ENCODE measurements at regions not wholly inside any gene's neighbourhood (a gene's known extent, or its start where the extent isn't known, plus 50 kb on each side); places are given as distances from the start of the nearest gene placed in this dataset.

DNA sequence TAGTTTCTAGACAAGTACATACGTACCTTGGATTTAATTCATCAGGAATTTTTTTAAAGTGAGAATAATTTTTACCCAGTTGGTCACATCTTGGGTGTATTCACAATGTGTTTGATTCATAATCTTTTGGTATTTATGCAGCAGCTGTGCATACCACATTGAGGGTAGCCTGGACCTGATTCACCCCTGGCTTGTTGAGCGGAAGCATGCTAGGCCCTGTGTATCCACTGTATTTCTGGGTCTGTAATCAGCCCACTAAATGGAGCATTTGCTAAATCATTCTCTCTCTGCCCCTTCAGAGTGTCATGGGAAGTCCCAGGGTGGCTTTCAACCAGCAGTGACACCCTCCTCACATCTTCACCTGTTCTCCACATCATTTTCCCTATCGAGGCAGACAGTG is 203.8 kb upstream of the RGS6 start:
- no peaks in the 10 kb centered on the region for H3K27me3 ChIP-seq
- no peaks in the 10 kb centered on the region for H3K9me3 ChIP-seq
- DNase-seq (no peak), FAIRE-seq (no peak), ATAC-seq (no peak)
- 96 to 97% methylated on average over 3 of the region's 3 CpGs for WGBS, 2 donors
- no peak overlapping the region for H3K27ac ChIP-seq
- H3K4me1 ChIP-seq, result no peaks in the 10 kb centered on the region
- peaks cover 0 to 27% (median 17%) of the 10 kb centered on the region in 3 donors for H3K36me3 ChIP-seq
- TF ChIP-seq, protein P1, sequence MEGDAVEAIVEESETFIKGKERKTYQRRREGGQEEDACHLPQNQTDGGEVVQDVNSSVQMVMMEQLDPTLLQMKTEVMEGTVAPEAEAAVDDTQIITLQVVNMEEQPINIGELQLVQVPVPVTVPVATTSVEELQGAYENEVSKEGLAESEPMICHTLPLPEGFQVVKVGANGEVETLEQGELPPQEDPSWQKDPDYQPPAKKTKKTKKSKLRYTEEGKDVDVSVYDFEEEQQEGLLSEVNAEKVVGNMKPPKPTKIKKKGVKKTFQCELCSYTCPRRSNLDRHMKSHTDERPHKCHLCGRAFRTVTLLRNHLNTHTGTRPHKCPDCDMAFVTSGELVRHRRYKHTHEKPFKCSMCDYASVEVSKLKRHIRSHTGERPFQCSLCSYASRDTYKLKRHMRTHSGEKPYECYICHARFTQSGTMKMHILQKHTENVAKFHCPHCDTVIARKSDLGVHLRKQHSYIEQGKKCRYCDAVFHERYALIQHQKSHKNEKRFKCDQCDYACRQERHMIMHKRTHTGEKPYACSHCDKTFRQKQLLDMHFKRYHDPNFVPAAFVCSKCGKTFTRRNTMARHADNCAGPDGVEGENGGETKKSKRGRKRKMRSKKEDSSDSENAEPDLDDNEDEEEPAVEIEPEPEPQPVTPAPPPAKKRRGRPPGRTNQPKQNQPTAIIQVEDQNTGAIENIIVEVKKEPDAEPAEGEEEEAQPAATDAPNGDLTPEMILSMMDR (IDR thresholded peaks at IDR 0.05), result no peak
- intact Hi-C loops (cut with DNase I), result no loop called here
- no peak overlapping the region for H3K4me3 ChIP-seq

DNA sequence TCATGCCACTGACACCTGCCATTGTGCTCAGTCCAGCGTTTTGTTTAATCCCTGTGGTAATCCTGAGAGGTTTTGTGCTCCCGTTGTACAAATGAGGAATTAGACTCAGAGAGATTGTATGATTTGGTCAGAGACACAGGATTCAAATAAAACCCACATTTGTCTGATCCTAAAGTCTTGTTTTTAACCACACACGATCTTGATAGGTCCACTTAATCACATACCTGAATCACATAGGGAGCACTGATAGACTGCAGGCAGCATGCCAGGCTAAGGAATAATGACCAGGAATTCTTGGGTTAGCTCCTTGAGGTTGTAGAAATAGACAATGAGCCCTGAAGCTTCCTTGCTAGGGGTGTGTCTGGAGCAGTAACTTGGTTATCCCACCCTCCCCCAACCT is 202.6 kb upstream of the RGS6 start:
- no peak for FAIRE-seq
- H3K27me3 ChIP-seq, result no peaks in the 10 kb centered on the region
- WGBS, 2 donors, result 79 to 84% methylated on average over 3 of the region's 3 CpGs

DNA sequence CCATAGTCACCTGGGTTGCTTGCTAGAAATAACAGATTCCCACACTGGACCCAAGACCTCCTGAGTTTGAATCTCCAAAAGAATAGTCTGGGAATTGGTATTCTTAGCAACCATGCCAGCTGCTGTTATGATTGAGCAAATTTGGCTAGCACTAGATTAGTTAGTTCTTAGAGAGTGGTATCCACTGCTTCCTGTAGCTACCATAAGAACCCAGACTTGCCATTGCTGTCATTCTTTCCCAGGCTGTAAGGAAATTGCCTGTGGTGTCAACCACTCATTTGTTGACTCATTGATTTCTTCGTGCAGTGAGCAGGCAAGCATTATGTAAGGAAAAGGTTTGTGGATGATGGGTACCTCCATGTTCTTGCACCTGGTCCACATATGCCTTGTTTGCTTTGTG is 201.8 kb upstream of the RGS6 start:
- FAIRE-seq (no peak), ATAC-seq (no peak), DNase-seq (no peak)
- no peaks in the 10 kb centered on the region for H3K4me1 ChIP-seq
- H3K27me3 ChIP-seq, result no peaks in the 10 kb centered on the region
- TF ChIP-seq, protein P1 (IDR thresholded peaks at IDR 0.05), result no peak
- H3K27ac ChIP-seq, result no peak overlapping the region
- no peaks in the 10 kb centered on the region for H3K9me3 ChIP-seq
- H3K4me3 ChIP-seq, result no peak overlapping the region
- intact Hi-C loops (cut with DNase I), result no loop called here
- WGBS, 2 donors, result 88 to 92% methylated on average over 1 of the region's 1 CpG
- peaks cover 0 to 39% (median 21%) of the 10 kb centered on the region in 3 donors for H3K36me3 ChIP-seq

More for the DNA sequence above, 202.6 kb upstream of the RGS6 start:
- no peak overlapping the region for H3K27ac ChIP-seq
- no peak overlapping the region for H3K4me3 ChIP-seq
- DNase-seq, result no peak
- H3K36me3 ChIP-seq, result peaks cover 0 to 39% (median 20%) of the 10 kb centered on the region in 3 donors
- TF ChIP-seq, protein P1 (IDR thresholded peaks at IDR 0.05), result no peak
- no peak for ATAC-seq
- H3K9me3 ChIP-seq, result no peaks in the 10 kb centered on the region
- no peaks in the 10 kb centered on the region for H3K4me1 ChIP-seq
- intact Hi-C loops (cut with DNase I), result no loop called here

- Histone ChIP-seq H3K27ac (no peak overlapping the region), H3K9me3 (no peaks in the 10 kb centered on the region), H3K27me3 (no peaks in the 10 kb centered on the region), H3K36me3 (peaks cover 0 to 42% (median 21%) of the 10 kb centered on the region in 3 donors), H3K4me3 (no peak overlapping the region), H3K4me1 (no peaks in the 10 kb centered on the region)
- intact Hi-C loops (cut with DNase I), result no loop called here
- no peak for DNase-seq
- TF ChIP-seq, protein P1 (IDR thresholded peaks at IDR 0.05), result no peak
- FAIRE-seq, result no peak
- ATAC-seq, result no peak
- 92% methylated on average over 5 of the region's 5 CpGs for WGBS, 2 donors
These were observed 201.1 kb upstream of the RGS6 start for GRCh38 chr14:71731096-71731495.

GRCh38 chr14:71733210-71733883 is 198.9 kb upstream of the RGS6 start:
- intact Hi-C loops (cut with DNase I), result no loop called here
- ATAC-seq (no peak), FAIRE-seq (no peak), DNase-seq (no peak)
- Histone ChIP-seq H3K36me3 (peaks cover 0 to 61% (median 21%) of the 10 kb centered on the region in 3 donors), H3K4me3 (no peak overlapping the region), H3K4me1 (no peaks in the 10 kb centered on the region), H3K27me3 (no peaks in the 10 kb centered on the region), H3K9me3 (no peaks in the 10 kb centered on the region), H3K27ac (no peak overlapping the region)
- TF ChIP-seq, protein P1 (IDR thresholded peaks at IDR 0.05), result no peak
- 92 to 97% methylated on average over 6 of the region's 6 CpGs for WGBS, 2 donors
